HG03066 (cell line): ENCODE measurements at regions not wholly inside any gene's neighbourhood (a gene's known extent, or its start where the extent isn't known, plus 50 kb on each side); places are given as distances from the start of the nearest gene placed in this dataset.

Source experiments
- ATAC-seq: cut with Tn5 transposase; IDR thresholded peaks from one replicate; pipeline ENCODE4 v1.9.1; 2021; ENCODE audit warnings: low read depth; ENCODE audit not compliant: unreplicated experiment

DNA sequence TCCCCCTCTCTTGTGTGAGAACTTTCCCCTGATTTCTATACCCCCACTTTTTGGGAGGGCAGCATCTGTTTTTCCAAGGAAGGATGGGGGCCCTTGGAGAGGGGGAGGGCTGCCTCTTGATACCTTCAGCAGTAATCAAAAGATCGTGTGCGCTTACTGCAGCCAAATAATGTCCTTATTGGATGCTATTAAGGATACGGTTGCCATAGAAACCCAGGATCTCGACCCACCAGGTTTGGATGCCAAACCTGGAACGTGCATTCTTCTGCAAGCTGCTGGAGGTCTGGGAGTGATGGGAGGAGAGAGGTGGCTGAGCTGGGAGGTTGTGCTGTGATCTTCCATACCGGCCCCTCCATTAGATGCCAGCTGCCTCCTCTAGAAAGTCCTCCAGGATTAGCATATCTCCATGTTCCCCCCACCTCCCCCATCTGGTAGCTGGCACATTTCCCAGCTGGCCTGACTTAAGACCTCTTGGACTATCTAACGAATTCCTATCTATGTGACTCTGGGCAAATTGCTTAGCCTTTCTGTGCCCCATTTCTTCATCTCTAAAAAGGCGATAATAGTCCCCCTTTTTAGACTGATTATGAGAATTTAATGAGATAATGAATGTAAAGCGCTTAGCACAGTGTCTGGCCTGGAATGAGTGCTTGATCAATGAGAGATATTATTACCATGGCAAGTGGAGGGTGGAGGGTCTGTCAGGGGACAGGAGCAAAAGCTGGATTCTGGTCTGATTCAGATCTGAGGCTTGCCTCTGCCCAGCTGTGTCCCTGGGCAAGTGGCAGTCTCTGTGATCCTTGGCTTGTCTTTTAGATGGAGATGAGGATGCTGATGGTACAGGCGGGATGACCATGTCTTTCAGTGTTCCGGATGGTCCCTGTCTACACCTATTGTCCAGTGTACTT is 78.5 kb upstream of the PCBD1 start:
- no peak for ATAC-seq

DNA sequence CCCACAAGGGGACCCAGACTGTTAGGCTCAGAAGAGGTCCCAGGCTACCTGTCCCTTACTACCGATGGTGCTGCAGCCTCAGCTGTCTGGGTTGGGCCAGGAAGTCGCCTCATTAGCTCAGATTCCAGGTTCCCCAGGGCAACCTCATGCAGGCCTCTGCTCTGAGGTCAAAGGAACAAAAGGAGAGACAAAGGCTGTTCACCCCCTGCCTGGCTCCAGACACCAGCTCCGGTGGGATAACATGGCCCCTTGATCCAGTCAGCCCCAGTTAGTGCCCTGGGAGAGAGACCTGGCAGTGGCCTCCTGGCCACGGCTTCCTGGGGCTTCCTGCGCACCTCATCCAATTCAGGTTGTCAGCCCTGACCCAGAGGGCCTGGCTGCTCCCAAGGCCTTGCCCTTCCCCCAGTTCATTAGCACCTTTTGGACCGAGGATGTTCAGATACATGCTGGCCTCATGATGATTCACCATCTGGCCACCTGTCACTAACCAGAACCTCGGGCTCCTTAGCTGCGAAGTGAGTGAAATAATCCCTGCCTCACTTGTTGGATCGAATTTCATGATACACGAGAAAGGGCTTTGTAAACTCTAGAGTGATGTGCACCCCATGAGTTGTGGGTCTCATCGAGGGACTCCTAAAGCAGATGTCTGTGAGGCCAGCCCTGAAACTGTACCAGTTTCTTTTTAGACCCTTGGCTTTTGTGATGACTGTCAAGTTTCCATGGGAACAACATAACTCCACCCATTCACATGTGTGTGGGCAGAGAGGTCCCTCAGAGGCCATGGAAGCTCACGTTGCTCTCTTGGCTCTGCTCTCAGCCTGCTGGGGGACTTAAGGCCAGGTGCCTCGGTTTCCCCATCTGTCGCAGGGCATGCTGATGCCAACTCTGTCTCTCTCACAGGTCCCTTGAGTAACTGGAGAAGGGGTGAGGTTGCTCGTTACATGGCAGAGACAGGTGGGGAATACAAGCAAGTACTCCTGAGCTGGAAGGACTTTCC is 79.5 kb upstream of the PCBD1 start:
- ATAC-seq: no peak

DNA sequence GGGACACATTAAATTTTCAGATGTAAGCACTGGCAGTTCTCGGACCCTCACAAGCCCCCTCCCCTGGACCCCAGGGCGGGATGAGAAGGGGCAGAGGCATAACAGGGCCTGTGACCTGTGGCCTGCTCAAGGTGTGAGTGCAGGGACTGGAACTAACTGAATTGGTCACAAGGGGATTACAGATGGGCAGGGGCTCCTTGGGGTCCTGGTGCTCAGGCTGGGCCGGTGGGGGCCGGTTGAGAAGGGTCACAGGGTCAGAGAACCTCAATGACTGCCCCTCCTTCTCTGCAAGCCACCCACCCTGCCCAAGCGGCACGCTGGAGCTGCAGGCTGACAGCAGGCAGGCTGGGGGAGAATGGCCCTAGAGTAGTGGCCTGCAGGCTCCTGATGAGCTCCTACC is 80.8 kb upstream of the PCBD1 start:
- no peak for ATAC-seq

- no peak for ATAC-seq
Measured at GRCh38 chr10:70970830-70971229, 82.5 kb upstream of the PCBD1 start.

DNA sequence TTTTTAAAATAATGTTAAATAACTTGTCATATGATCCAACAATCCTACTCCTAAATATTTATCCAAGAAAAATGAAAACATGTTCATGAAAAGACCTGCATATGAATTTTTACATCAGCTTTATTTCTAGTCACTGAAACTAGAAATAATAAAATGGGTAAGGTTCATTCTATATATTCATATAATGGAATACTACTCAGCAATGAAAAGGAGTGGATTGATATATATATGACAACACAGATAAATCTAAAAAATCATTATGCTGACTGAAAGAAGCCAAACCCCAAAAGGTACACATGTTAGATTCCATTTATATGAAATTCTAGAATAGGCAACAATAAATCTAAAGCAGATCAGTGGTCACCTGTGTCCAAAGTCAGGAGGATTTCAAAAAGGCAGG is 84.9 kb upstream of the PCBD1 start:
- no peak for ATAC-seq

DNA sequence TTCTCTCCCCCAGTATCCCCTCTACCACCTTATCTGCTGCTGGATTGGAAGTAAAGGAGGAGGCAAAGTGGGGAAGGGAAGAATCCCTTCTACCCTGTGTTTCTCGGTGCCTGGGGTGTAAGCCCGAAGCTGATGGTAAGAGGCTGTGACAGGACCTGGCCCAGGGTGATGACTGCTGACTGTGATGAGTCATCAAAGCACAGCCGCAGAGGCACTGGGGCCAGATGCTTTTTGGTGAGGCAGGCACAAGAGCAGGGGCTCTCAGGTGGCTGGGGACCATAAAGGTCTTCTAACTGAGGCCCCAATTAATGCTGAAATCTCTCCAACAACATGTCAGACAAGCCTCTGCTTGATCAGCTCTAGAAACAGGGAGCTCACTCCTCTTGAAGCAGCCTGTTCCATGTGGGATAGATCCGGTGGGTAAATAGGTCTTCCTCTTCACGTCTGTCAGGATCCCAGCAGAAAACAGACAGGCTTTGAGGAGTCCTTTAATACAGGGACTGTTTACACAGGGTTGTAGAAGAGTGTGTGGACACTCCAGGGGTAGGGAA is 86.1 kb upstream of the PCBD1 start:
- no peak for ATAC-seq

GRCh38 chr10:70974920-70975319 is 86.6 kb upstream of the PCBD1 start:
- no peak for ATAC-seq

DNA sequence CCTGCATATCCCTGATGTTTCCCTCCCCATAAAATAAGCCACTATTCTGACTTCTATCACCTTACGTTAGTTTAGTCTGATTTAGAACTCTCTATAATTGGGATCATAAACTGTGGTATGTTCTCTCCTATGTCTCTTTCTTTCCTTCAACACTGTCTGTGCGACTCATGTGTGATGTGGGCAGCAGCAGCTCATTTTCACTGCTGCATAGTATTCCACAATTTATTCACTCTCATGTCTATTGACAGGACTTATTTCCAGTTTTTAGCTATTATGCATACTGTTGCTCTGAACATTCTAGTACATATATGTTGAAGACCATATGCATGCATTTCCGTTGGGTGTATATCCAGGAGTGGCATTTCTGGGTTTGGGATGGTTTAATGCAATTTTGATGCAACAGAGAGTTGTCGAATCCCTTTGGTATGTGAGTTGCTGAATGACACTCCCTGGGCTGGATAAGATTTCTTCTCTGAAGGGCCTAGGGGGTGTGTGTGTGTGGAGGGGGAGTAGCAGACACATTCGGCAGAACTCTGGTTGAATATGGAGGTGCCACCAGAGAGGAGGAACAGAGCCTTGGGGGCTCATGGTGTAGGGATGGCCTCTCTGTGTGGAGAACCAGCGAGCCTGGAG is 87.8 kb upstream of the PCBD1 start:
- no peak for ATAC-seq

DNA sequence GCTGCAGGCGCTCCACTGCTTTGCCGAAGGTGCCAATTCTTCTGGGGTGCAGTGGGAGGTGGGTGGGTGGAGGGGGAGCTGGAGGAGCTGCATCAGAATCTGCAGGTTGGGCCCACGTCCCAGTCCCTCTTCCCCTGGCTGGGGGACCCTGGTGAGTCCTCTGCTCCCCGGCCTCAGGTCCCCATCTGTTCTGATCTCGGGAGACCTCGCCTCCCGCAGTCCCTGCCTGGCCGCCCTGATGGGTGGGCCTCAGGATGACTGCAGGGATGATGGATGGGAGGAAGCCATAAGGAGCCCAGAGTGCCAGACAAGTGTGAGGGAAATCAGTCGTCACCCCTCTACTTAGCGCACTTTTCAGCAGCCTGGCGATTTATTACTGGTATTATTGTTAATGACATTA is 89.3 kb upstream of the PCBD1 start:
- ATAC-seq: no peak

- no peak for ATAC-seq
Measured at GRCh38 chr10:70978181-70978580, 89.8 kb upstream of the PCBD1 start.

DNA sequence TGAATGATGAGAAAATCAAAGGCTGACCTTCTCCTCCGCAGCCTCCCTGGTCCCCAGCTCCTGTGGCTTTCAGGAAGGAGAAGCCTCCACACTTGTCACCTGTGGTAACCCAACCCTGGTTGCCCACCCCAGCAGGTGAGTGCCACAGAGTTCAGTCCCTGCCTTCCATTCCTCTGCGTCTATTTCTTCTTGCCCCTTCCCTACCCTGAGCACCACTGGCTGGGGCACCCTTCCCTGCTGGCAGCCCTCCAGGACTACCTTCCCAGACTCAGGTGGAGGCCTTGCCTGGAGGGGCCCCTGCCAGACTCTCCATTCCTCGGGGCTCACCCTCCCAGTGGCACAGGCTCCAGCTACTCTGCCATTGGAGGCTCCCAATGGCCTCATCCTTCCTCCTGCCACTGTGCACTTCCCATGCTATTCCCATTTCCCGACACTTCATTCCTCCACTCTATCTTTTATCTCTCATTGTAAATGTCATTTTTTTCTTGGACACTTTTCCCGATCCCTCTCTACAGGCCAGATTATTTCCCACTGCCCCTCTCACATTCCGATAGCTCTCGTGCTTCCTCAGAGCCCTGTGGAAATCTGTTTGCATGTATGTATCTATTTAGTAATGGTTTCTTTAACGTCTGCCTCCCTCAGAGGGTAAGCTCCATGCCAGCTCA is 90.6 kb upstream of the PCBD1 start:
- ATAC-seq: no peak

DNA sequence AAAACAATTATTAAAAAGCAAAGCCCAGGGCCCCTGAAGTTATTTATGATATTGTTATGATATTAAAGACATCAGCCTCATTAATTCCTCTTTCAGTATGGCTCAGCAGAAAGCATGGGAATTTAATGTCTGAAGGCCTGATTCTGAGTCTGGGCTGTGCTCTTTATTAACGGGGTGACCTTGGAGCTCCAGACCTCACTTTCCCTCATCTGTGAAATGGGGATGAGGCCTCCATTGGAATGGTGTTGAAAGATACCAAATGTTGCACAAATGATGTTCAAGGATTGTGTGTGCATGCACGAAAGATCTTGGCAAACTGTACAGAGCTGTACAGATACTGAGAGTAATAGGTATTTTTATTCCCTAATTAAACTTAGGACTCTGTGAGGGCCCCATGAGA is 92.3 kb upstream of the PCBD1 start:
- ATAC-seq: no peak

- ATAC-seq: no peak
Measured at GRCh38 chr10:70981171-70981836, 92.9 kb upstream of the PCBD1 start.

DNA sequence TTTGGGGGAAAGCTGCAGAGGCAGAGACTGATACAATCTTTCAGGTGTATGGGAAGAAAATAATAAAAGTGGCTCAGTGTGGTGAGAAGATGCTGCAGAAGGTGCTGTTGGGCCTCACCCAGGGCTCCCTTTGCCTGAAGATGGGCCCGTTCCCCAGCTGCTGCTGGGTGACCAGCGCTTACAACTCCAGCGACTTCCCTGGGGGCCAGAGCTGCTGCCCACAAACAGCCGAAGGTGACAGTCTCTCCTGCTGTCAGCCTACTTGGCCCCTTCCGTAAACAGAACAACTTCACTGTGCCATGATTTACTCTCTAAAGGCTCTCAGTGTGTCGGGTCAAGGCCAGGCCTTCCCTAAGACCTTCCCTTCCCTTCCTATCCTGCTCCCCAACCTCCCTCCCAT is 93.6 kb upstream of the PCBD1 start:
- no peak for ATAC-seq

- peak; percentile 61 for ATAC-seq
Measured at GRCh38 chr10:70982443-70982842, 94.1 kb upstream of the PCBD1 start.

DNA sequence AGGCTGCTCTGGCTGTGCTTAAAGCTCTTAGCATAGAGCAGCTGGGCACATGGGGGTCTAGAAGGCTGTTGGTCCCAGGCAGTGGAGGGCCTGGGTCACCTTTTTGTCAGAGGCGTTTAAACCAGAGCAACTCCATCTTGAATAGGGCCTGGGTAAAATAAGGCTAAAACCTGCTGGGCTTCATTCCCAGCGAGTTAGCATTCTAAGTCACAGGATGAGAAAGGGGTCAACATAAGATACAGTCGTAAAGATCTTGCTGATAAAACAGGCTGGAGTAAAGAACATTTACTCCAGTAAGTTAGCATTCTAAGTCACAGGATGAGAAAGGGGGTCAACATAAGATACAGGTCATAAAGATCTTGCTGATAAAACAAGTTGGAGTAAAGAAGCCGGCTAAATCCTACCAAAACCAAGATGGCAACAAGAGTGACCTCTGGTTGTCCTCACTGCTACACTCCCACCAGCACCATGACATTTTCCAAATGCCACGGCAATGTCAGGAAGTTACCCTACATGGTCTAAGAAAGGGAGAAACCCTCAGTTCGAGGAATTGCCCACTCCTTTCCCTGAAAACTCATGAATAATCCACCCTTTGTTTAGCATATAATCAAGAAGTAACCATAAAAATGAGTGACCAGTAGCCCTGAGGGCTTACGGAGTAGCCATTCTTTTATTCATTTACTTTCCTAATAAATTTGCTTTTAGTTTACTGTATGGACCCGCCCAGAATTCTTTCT is 96.8 kb upstream of the PCBD1 start:
- ATAC-seq: no peak

DNA sequence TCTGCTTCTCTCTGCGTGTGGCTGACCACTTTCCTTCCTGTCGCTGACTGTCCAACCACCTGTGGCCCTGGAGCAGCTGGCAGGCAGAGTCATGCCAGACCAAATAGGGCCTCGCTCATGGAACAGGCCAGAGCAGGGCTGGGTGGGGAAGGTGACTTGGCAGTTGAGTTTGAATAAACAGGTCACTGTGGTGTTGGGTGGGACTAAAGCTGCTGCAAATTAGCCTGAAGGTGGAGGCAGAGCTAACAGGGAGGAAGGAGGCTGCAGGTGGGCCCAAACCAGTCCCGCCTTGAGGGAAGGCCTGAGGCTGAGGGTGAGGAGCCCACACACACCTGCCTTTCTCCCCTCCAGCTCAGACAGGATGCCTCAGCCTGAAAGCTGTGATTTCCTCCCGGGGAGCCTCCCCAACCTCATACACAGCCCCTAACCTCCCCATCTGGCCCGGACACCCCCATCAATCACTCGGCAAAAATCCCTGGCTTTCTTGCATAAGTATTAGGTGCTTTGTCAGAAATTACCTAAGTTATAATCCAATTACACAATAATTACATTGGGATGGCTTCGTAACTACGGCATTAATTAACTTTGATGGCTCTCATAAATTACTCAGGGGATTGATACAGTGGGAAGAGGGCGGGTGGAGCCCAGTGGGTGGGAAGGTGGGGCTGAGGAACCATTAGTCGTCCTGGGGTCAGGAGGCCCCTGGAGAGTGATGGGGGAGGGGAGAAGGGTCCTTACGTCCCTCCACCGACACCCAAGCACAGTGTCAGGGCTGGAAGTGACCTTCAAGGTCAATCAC is 97.7 kb upstream of the PCBD1 start:
- no peak for ATAC-seq

- no peak for ATAC-seq
Measured at GRCh38 chr10:70986623-70986950, 98.2 kb upstream of the PCBD1 start.
